Esophagus muscularis mucosa (tissue), 4 donors: ENCODE measurements at regions not wholly inside any gene's neighbourhood (a gene's known extent, or its start where the extent isn't known, plus 50 kb on each side); places are given as distances from the start of the nearest gene placed in this dataset.

Experiments used
- DNase-seq: peaks from one replicate; pipeline ENCODE4 v3.0.0-alpha.2; 2017; ENCODE audit errors: extremely low spot score
- H3K27ac ChIP-seq, 4 donors: fragments of 200-600 bp; sonication (generic); replicated peaks in 1 of 4; 1 replicate in 3 of 4; 2 replicates in 1 of 4; pipeline ENCODE4 v1.5.1; 2016 to 2019; ENCODE audit warnings: mild to moderate bottlenecking in 1 of 4
- H3K27me3 ChIP-seq, 4 donors: fragments of 200-600 bp; sonication (generic); one replicate each; pipeline versions ENCODE4 v1.5.1 to v1.6.0; 2016 to 2019
- H3K36me3 ChIP-seq, 4 donors: fragments of 200-600 bp; sonication (generic); one replicate each; pipeline ENCODE4 v1.5.1; 2016 to 2019
- H3K4me1 ChIP-seq, 4 donors: fragments of 200-600 bp; sonication (generic); one replicate each; pipeline ENCODE4 v1.5.1; 2016 to 2019
- H3K4me3 ChIP-seq, 4 donors: fragments of 200-600 bp; sonication (generic); 1 replicate in 2 of 4; 2 replicates in 2 of 4; pipeline ENCODE4 v1.5.1; 2016 to 2019; ENCODE audit warnings: mild to moderate bottlenecking in 4 of 4, moderate library complexity in 1 of 4
- H3K9me3 ChIP-seq, 4 donors: fragments of 200-600 bp; sonication (generic); 1 replicate in 3 of 4; 2 replicates in 1 of 4; pipeline ENCODE4 v1.5.1; 2016 to 2019
- EP300 ChIP-seq: sonication (generic); formaldehyde crosslinking; IDR thresholded peaks from one replicate; pipeline ENCODE4 v1.6.1; 2017; ENCODE audit warnings: antibody characterized with exemption
- POLR2A ChIP-seq: fragments of 450-650 bp; IDR thresholded peaks from one replicate; pipeline ENCODE4 v1.6.1; 2017; ENCODE audit warnings: antibody characterized with exemption, moderate library complexity, mild to moderate bottlenecking, low read depth
- POLR2AphosphoS5 ChIP-seq, 2 donors: sonication (generic); formaldehyde crosslinking; IDR thresholded peaks; one replicate each; pipeline ENCODE4 v1.6.1; 2017; ENCODE audit warnings: antibody characterized with exemption in 2 of 2
- WGBS: methylation state at CpG from one replicate; pipeline ENCODE4 v1.1.5; 2018; 5-methylcytosine and 5-hydroxymethylcytosine counted together
- intact Hi-C: fragments of 100-400 bp; cut with DNase I; formaldehyde crosslinking; loops from one replicate; pipeline ENCODE4 v1.15.1; 2023
- TF ChIP-seq, protein P1 (sequence below), 3 experiments: fragments of 200-600 bp in 2 of 3; fragments of 450-650 bp in 1 of 3; sonication (generic) in 2 of 3; IDR thresholded peaks; one replicate each; pipeline ENCODE4 v1.5.1; 2017 to 2019; ENCODE audit warnings: antibody characterized with exemption in 3 of 3, mild to moderate bottlenecking in 2 of 3, moderate library complexity in 1 of 3

DNA sequence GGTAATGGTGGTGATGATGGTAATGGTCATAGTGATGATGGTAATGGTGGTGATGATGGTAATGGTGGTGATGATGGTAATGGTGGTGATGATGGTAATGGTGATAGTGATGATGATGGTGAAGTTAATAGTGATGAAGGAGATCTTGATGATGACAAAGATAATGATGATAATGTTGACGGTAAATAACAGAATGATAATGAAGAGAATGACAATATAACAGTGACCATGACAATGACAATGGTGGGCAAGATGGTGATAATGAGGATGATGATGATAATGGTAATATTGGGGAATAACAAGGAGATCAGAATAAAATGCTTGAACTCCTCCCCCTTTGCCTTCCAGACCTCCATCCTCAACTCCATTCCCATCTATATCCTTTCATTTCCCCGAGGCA lies 233.3 kb upstream of the SFSWAP start:
- TF ChIP-seq EP300 = no peak
- Histone ChIP-seq H3K27me3 (peaks cover 0 to 28% (median 0%) of the 10 kb centered on the region in 4 donors), H3K4me3 (no peak overlapping the region), H3K36me3 (no peaks in the 10 kb centered on the region), H3K27ac (no peak overlapping the region), H3K9me3 (no peaks in the 10 kb centered on the region), H3K4me1 (no peaks in the 10 kb centered on the region)
- 92% methylated on average over 2 of the region's 2 CpGs for WGBS
- intact Hi-C loops = no loop called here
- no peak for DNase-seq

DNA sequence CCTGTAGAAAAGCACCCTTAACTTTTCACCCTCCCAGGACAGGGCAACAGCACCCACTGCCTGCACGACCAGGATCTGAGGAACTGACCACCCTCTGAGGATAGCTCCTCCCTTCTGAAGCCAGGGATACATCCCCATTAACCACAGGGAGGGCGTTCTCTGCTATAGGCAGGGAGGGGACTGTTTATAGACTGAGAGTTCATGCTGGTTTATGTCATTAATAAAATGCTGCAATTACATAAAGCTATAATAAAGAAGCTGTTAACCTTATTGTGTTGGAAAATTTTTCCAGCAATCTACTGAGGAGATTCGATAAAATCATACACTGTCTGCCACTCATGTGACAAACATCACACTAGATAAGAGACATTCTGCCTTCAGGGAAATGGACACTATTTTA lies 232.4 kb upstream of the SFSWAP start:
- H3K4me3 ChIP-seq = no peak overlapping the region
- TF ChIP-seq POLR2A = no peak
- DNase-seq = no peak
- whole genome bisulfite sequencing = 64% methylated on average over 3 of the region's 3 CpGs
- peaks cover 0 to 24% (median 0%) of the 10 kb centered on the region in 4 donors for H3K27me3 ChIP-seq
- H3K36me3 ChIP-seq = no peaks in the 10 kb centered on the region
- no peak overlapping the region for H3K27ac ChIP-seq
- intact Hi-C loops = no loop called here
- H3K9me3 ChIP-seq = no peaks in the 10 kb centered on the region
- H3K4me1 ChIP-seq = no peaks in the 10 kb centered on the region

DNA sequence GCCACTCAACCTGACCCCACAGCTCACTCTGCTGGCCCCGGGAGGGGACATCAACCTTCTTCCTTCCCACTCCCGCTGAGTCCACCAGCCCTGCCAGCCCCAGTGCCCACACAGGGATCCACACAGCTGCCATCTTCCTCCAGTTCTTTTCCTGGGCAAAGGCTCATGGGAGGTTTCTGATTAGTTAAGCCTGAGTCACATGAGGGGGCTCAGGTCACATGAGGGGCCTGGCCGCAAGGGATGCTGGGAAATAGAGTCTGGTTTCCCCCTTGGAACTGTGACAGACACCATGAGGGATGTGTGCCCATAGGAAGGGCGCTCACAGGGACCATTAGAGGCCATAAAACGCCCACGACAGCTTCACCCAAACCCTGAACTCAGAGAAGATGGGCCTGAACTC lies 228.7 kb upstream of the SFSWAP start:
- Histone ChIP-seq H3K27me3 (peaks cover 0 to 16% (median 0%) of the 10 kb centered on the region in 4 donors), H3K36me3 (no peaks in the 10 kb centered on the region), H3K4me1 (no peaks in the 10 kb centered on the region), H3K27ac (no peak overlapping the region), H3K9me3 (no peaks in the 10 kb centered on the region), H3K4me3 (no peak overlapping the region)
- WGBS = 76% methylated on average over 6 of the region's 6 CpGs
- intact Hi-C loops = no loop called here
- DNase-seq = no peak
- TF ChIP-seq POLR2AphosphoS5 (IDR thresholded peaks at IDR 0.05) (no peak), EP300 (no peak), POLR2A (no peak)
- TF ChIP-seq, protein P1, sequence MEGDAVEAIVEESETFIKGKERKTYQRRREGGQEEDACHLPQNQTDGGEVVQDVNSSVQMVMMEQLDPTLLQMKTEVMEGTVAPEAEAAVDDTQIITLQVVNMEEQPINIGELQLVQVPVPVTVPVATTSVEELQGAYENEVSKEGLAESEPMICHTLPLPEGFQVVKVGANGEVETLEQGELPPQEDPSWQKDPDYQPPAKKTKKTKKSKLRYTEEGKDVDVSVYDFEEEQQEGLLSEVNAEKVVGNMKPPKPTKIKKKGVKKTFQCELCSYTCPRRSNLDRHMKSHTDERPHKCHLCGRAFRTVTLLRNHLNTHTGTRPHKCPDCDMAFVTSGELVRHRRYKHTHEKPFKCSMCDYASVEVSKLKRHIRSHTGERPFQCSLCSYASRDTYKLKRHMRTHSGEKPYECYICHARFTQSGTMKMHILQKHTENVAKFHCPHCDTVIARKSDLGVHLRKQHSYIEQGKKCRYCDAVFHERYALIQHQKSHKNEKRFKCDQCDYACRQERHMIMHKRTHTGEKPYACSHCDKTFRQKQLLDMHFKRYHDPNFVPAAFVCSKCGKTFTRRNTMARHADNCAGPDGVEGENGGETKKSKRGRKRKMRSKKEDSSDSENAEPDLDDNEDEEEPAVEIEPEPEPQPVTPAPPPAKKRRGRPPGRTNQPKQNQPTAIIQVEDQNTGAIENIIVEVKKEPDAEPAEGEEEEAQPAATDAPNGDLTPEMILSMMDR (IDR thresholded peaks at IDR 0.05) = no peak

DNA sequence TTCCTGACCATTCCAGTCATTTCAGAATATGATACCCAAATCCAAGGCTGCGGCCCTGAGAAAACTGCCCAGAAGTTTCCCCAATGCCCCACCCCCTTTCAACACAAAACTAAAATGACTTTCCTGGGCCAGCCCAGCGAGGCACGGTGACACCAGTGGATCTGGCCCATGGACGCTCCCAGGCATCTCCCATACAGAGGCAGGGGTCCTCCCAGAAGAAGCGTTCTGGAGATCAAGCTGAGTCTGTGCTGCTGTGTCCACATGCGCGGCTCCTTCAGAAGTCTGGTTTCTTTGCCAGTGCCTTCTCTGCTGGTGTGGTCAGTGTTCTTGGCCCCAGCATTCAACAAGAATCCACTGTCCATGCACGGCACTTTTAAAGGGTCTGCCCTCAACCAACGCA lies 228.2 kb upstream of the SFSWAP start:
- DNase-seq = no peak
- WGBS = 87% methylated on average over 5 of the region's 9 CpGs
- intact Hi-C loops = no loop called here
- no peak overlapping the region for H3K27ac ChIP-seq
- H3K9me3 ChIP-seq = no peaks in the 10 kb centered on the region
- peaks cover 0 to 16% (median 0%) of the 10 kb centered on the region in 4 donors for H3K27me3 ChIP-seq
- H3K36me3 ChIP-seq = no peaks in the 10 kb centered on the region
- peaks cover 0 to 3% (median 2%) of the 10 kb centered on the region in 4 donors for H3K4me1 ChIP-seq
- TF ChIP-seq POLR2AphosphoS5 (IDR thresholded peaks at IDR 0.05) (no peak), EP300 (no peak), POLR2A (no peak)
- TF ChIP-seq, protein P1 (IDR thresholded peaks at IDR 0.05) = no peak
- no peak overlapping the region for H3K4me3 ChIP-seq

DNA sequence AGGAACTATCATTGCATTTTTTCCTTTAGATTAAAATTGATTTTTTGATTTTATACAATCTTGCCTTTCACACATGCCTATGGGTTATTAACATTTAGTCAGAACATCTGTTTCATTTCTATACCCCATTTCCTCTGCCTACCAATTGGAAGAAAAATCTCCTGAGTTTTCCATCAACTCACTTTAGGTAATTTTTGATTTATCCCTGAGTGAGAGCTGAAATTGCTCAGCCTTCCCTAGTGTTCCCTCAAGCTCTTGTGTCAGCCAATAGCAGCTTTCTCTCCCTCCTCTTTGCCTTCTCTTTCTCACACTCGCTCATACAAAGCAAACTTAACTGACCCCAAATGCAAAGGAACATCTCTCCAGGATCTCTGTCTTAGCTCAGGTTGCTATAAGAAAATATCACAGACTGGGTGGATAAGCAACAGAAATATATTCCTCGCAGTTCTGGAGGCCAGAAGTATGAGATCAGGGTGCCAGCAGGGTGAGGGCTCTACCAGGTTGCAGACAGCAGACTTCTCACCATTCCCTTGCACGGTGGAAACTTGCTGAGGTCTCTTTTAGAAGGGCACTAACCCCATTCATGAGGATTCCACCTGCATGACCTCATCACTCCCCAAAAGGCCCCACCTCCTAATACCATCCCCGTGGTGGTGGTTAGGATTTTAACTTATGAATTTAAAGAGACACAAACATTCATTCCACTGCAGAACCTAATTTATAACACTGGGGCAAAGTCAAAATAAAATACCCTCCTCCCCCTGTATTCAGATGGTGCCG lies 224.2 kb upstream of the SFSWAP start:
- H3K4me1 ChIP-seq = peaks cover 0 to 10% (median 4%) of the 10 kb centered on the region in 4 donors
- H3K27me3 ChIP-seq = peaks cover 0 to 10% (median 0%) of the 10 kb centered on the region in 4 donors
- H3K4me3 ChIP-seq = no peak overlapping the region
- TF ChIP-seq POLR2A (no peak), EP300 (no peak), POLR2AphosphoS5 (IDR thresholded peaks at IDR 0.05) (no peak)
- TF ChIP-seq, protein P1 (IDR thresholded peaks at IDR 0.05) = no peak
- DNase-seq = no peak
- H3K36me3 ChIP-seq = no peaks in the 10 kb centered on the region
- no peaks in the 10 kb centered on the region for H3K9me3 ChIP-seq
- WGBS = 47% methylated on average over 5 of the region's 5 CpGs
- no peak overlapping the region for H3K27ac ChIP-seq
- intact Hi-C loops = no loop called here
